Keratinocyte (primary cell): ENCODE measurements at regions not wholly inside any gene's neighbourhood (a gene's known extent, or its start where the extent isn't known, plus 50 kb on each side); places are given as distances from the start of the nearest gene placed in this dataset.

Experiments used
- DNase-seq: peaks from one replicate; pipeline ENCODE4 v3.0.0-alpha.2; 2011; ENCODE audit warnings: low read depth, missing footprints, low spot score
- FAIRE-seq: peaks from 2 replicates; lab custom pipeline; 2011; peaks lifted over from hg19 to GRCh38; lab: Jason Lieb, UNC
- H2AFZ ChIP-seq: 2 replicates; pipeline ENCODE4 v1.6.0; 2012; ENCODE audit warnings: low read length, control low read depth, inconsistent platforms; ENCODE audit not compliant: control insufficient read depth
- H3K27ac ChIP-seq: 2 replicates; pipeline ENCODE4 v1.5.1; 2011; ENCODE audit warnings: low read length; ENCODE audit not compliant: control insufficient read depth, insufficient read depth
- H3K27me3 ChIP-seq: 3 replicates; pipeline ENCODE4 v1.6.0; 2011; ENCODE audit warnings: low read length; ENCODE audit not compliant: control insufficient read depth, insufficient read depth; ENCODE audit errors: extremely low read depth
- H3K36me3 ChIP-seq, 2 experiments: 2 replicates in 1 of 2; 3 replicates in 1 of 2; pipeline ENCODE4 v1.5.1; 2011; ENCODE audit warnings: low read length in 2 of 2, mild to moderate bottlenecking in 1 of 2; ENCODE audit not compliant: control insufficient read depth in 2 of 2, insufficient read depth in 2 of 2; ENCODE audit errors: extremely low read depth in 1 of 2
- H3K4me1 ChIP-seq: 3 replicates; pipeline ENCODE4 v1.5.1; 2011; ENCODE audit warnings: low read length; ENCODE audit not compliant: control insufficient read depth, insufficient read depth; ENCODE audit errors: extremely low read depth
- H3K4me2 ChIP-seq: 3 replicates; pipeline ENCODE4 v1.6.0; 2011; ENCODE audit warnings: low read depth, low read length; ENCODE audit not compliant: control insufficient read depth, insufficient read depth; ENCODE audit errors: extremely low read depth
- H3K4me3 ChIP-seq, 3 experiments: fragments of 200-600 bp in 1 of 3; sonication (generic) in 1 of 3; 2 replicates in 2 of 3; 3 replicates in 1 of 3; pipeline ENCODE4 v1.5.1; 2011 to 2016; ENCODE audit warnings: low read length in 3 of 3, mild to moderate bottlenecking in 3 of 3, control low read depth in 2 of 3, inconsistent platforms in 1 of 3, low read depth in 1 of 3, mixed read lengths in 1 of 3, mixed run types in 1 of 3, moderate library complexity in 1 of 3; ENCODE audit not compliant: control insufficient read depth in 2 of 3, insufficient read depth in 2 of 3; ENCODE audit errors: extremely low read depth in 1 of 3
- H3K79me2 ChIP-seq: 2 replicates; pipeline ENCODE4 v1.6.0; 2012; ENCODE audit warnings: low read length; ENCODE audit not compliant: control insufficient read depth, insufficient read depth
- H3K9ac ChIP-seq: 3 replicates; pipeline ENCODE4 v1.6.0; 2011; ENCODE audit warnings: low read length; ENCODE audit not compliant: control insufficient read depth, insufficient read depth; ENCODE audit errors: extremely low read depth
- H3K9me1 ChIP-seq: 3 replicates; pipeline ENCODE4 v1.6.0; 2011; ENCODE audit warnings: low read length; ENCODE audit not compliant: control insufficient read depth, insufficient read depth; ENCODE audit errors: extremely low read depth
- H3K9me3 ChIP-seq: 2 replicates; pipeline ENCODE4 v1.5.1; 2012; ENCODE audit warnings: low read depth, low read length; ENCODE audit not compliant: control insufficient read depth
- H4K20me1 ChIP-seq: 3 replicates; pipeline ENCODE4 v1.6.0; 2011; ENCODE audit warnings: low read length; ENCODE audit not compliant: control insufficient read depth, insufficient read depth; ENCODE audit errors: extremely low read depth
- EZH2 ChIP-seq: IDR thresholded peaks from one replicate; pipeline ENCODE4 v1.6.1; 2012; ENCODE audit warnings: inconsistent platforms, mild to moderate bottlenecking, low read length, moderate library complexity
- dilution Hi-C: fragments of 300-500 bp; cut with MboI; formaldehyde crosslinking; loops from one replicate; pipeline ENCODE4 v1.7.0; 2020; ENCODE audit warnings: low sequenced_read_pairs; ENCODE audit not compliant: extremely low pct_ligation_motif_present
- TF ChIP-seq, protein P1 (sequence below), 3 experiments: IDR thresholded peaks in 1 of 3; conservative IDR thresholded peaks in 1 of 3; optimal IDR thresholded peaks in 1 of 3; 2 replicates in 2 of 3; 3 replicates in 1 of 3; pipeline versions ENCODE3 to v1.5.1; 2011; ENCODE audit warnings: low read length in 3 of 3, mild to moderate bottlenecking in 3 of 3, moderate library complexity in 2 of 3, control low read depth in 1 of 3, inconsistent platforms in 1 of 3; ENCODE audit not compliant: insufficient read depth in 2 of 3; ENCODE audit errors: extremely low read depth in 1 of 3

DNA sequence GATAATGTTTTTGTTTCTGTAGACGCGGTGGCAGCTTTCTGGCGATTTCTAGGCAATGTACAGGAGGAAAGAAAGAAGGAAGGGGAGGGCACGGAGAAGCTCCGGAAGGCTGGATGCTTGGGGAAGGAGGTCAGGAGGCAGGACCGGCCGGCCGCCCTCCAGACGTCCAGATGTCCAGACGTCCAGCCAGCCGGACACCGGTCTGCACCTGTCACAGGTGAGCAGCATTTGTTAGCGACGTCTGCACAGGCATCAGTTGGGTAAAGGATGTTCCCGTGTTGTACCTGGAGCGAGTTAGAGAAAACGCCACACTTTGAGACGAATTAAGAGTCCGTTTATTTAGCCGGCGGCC, 90.0 kb upstream of the PPP2R3B start:
- no peaks in the 10 kb centered on the region for H3K36me3 ChIP-seq
- H4K20me1 ChIP-seq, result no peaks in the 10 kb centered on the region
- no peaks in the 10 kb centered on the region for H3K79me2 ChIP-seq
- H3K9ac ChIP-seq, result no peak overlapping the region
- FAIRE-seq (no peak), DNase-seq (no peak)
- dilution Hi-C loops, result no loop called here
- H3K9me1 ChIP-seq, result no peaks in the 10 kb centered on the region
- no peaks in the 10 kb centered on the region for H3K27me3 ChIP-seq
- H2AFZ ChIP-seq, result no peak overlapping the region
- H3K9me3 ChIP-seq, result peaks cover 19% of the 10 kb centered on the region
- TF ChIP-seq, protein P1, sequence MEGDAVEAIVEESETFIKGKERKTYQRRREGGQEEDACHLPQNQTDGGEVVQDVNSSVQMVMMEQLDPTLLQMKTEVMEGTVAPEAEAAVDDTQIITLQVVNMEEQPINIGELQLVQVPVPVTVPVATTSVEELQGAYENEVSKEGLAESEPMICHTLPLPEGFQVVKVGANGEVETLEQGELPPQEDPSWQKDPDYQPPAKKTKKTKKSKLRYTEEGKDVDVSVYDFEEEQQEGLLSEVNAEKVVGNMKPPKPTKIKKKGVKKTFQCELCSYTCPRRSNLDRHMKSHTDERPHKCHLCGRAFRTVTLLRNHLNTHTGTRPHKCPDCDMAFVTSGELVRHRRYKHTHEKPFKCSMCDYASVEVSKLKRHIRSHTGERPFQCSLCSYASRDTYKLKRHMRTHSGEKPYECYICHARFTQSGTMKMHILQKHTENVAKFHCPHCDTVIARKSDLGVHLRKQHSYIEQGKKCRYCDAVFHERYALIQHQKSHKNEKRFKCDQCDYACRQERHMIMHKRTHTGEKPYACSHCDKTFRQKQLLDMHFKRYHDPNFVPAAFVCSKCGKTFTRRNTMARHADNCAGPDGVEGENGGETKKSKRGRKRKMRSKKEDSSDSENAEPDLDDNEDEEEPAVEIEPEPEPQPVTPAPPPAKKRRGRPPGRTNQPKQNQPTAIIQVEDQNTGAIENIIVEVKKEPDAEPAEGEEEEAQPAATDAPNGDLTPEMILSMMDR (optimal IDR thresholded peaks at IDR 0.05 in 1 of 3, IDR thresholded peaks at IDR 0.05 in 1 of 3, conservative IDR thresholded peaks at IDR 0.05 in 1 of 3; ENCODE audit: extremely low read depth in 1 of 3, insufficient read depth in 2 of 3, low read length in 3 of 3), result no peak
- TF ChIP-seq EZH2, result no peak
- H3K4me1 ChIP-seq, result no peaks in the 10 kb centered on the region
- no peak overlapping the region for H3K4me3 ChIP-seq
- no peak overlapping the region for H3K4me2 ChIP-seq
- H3K27ac ChIP-seq, result no peak overlapping the region

DNA sequence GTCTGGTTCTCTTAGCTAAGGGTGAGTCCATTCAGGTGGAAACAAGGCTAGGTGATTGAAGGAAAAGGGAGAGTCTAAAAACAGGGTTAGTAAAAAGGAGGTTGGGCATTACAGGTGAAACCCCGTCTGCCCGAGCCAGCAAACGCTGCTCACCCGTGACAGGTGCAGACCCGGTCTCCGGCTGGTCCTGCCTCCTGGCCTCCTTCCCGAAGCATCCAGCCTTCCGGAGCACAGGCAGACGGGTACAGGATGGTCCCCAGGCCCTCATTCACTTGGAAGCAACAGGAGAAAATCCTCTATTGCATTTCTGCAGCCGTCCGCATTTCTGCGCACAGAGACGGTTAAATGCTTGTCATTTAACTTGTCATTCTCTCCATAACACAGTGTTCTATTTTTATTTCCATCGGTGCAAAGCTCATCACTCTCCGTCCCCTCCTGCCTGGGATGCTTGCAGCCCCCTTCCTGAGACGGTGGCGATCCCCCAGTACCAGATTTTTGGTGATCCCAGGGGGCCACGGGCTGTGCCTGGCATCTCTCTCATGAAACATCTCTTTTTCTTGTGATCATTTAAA, 90.8 kb upstream of the PPP2R3B start:
- dilution Hi-C loops, result no loop called here
- no peak for FAIRE-seq
- H3K9me3 ChIP-seq, result peaks cover 15% of the 10 kb centered on the region

More for the DNA sequence above, 90.8 kb upstream of the PPP2R3B start:
- H3K9ac ChIP-seq, result no peak overlapping the region
- no peaks in the 10 kb centered on the region for H3K4me1 ChIP-seq
- no peaks in the 10 kb centered on the region for H3K9me1 ChIP-seq
- H3K79me2 ChIP-seq, result no peaks in the 10 kb centered on the region
- no peaks in the 10 kb centered on the region for H3K27me3 ChIP-seq
- H3K4me2 ChIP-seq, result no peak overlapping the region
- H2AFZ ChIP-seq, result no peak overlapping the region
- no peak overlapping the region for H3K27ac ChIP-seq
- TF ChIP-seq EZH2, result no peak
- TF ChIP-seq, protein P1 (optimal IDR thresholded peaks at IDR 0.05 in 1 of 3, IDR thresholded peaks at IDR 0.05 in 1 of 3, conservative IDR thresholded peaks at IDR 0.05 in 1 of 3; ENCODE audit: extremely low read depth in 1 of 3, insufficient read depth in 2 of 3, low read length in 3 of 3), result no peak
- H4K20me1 ChIP-seq, result no peaks in the 10 kb centered on the region
- no peak for DNase-seq
- no peaks in the 10 kb centered on the region for H3K36me3 ChIP-seq
- H3K4me3 ChIP-seq, result no peak overlapping the region
